ENCODE measurements at regions not wholly inside any gene's neighbourhood (a gene's known extent, or its start where the extent isn't known, plus 50 kb on each side); places are given as distances from the start of the nearest gene placed in this dataset.

DNA sequence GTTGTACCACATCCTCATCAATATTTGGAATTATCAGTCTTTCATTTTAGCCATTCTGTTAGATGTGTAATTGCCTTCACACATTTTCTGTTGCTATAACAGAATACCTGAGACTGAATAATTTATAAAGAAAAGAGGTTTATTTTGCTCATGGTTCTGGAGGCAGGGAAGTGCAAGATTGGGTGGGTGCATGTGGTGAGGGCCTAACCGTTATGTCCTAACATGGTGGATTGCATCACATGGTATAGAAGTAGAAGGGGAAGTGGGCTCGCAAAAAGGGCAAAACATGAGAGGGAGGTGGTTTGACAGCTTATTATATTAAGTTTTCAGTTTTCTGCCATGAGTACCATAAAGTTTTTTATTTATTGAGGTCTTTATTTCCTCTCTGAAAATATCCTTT is 452.0 kb downstream of the ARL4A start:
- Histone ChIP-seq H3K27me3 (ENCODE audit: insufficient read depth, low read length, poor library complexity, severe bottlenecking) (no peaks in the 10 kb centered on the region), H3K27ac (ENCODE audit: low read depth, low read length) (no peak overlapping the region), H3K9me3 (ENCODE audit: low read length) (no peaks in the 10 kb centered on the region), H3K36me3 (ENCODE audit: insufficient read depth, low read length) (no peaks in the 10 kb centered on the region), H3K4me3 (ENCODE audit: low read length) (no peak overlapping the region), H3K4me1 (ENCODE audit: insufficient read depth, low read length) (no peaks in the 10 kb centered on the region)
- DNase-seq = no peak
- peaks cover 0 to 8% (median 4%) of the 10 kb centered on the region in 5 donors for H3K9me3 Mint-ChIP-seq
- H3K4me1 Mint-ChIP-seq = no peaks in the 10 kb centered on the region
- ChIA-PET POLR2A (no interaction called here), CTCF (no interaction called here)
- no peak overlapping the region for H3K27ac Mint-ChIP-seq
- no peak overlapping the region for H3K4me3 Mint-ChIP-seq
- no peaks in the 10 kb centered on the region for H3K36me3 Mint-ChIP-seq
- H3K27me3 Mint-ChIP-seq = peaks cover 0 to 8% of the 10 kb centered on the region in 2 donors

- CTCF ChIA-PET = no interaction called here
- no peak overlapping the region for H3K4me3 Mint-ChIP-seq
- H3K9me3 Mint-ChIP-seq = no peaks in the 10 kb centered on the region
- Histone ChIP-seq H3K36me3 (ENCODE audit: insufficient read depth, low read length) (no peaks in the 10 kb centered on the region), H3K9me3 (ENCODE audit: low read length) (no peaks in the 10 kb centered on the region), H3K4me1 (ENCODE audit: insufficient read depth, low read length) (no peaks in the 10 kb centered on the region), H3K27ac (ENCODE audit: low read depth, low read length) (no peak overlapping the region), H3K4me3 (ENCODE audit: low read length) (no peak overlapping the region), H3K27me3 (ENCODE audit: insufficient read depth, low read length, poor library complexity, severe bottlenecking) (no peaks in the 10 kb centered on the region)
- no peak for DNase-seq
- H3K4me1 Mint-ChIP-seq = no peaks in the 10 kb centered on the region
- H3K36me3 Mint-ChIP-seq = no peaks in the 10 kb centered on the region
- POLR2A ChIA-PET = no interaction called here
- H3K27me3 Mint-ChIP-seq = peaks cover 0 to 2% of the 10 kb centered on the region in 2 donors
- no peak overlapping the region for H3K27ac Mint-ChIP-seq
Measured at GRCh38 chr7:13144673-13145072, 457.2 kb downstream of the ARL4A start.

DNA sequence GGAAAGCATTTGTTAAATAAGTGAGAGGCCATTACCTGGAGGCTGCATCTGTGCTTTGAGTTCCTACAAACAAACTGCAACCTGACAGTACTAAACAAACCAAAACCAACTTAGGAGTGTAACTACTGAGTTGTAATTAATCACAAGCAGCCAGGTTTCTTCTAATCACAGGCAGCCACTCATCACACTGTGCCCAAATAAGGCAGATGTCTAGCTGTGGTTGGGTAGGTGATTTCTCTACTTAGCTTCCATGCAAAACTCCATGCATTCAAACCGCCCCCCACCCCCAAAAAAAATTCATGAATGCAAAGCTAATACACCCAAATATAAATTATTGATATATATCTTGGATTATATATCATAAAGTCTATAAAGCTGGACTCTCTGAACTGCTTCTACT is 461.1 kb downstream of the ARL4A start:
- POLR2A ChIA-PET = no interaction called here
- CTCF ChIA-PET = no interaction called here
- H3K27ac Mint-ChIP-seq = no peak overlapping the region
- Histone ChIP-seq H3K9me3 (ENCODE audit: low read length) (no peaks in the 10 kb centered on the region), H3K36me3 (ENCODE audit: insufficient read depth, low read length) (no peaks in the 10 kb centered on the region), H3K27ac (ENCODE audit: low read depth, low read length) (no peak overlapping the region), H3K4me1 (ENCODE audit: insufficient read depth, low read length) (no peaks in the 10 kb centered on the region), H3K27me3 (ENCODE audit: insufficient read depth, low read length, poor library complexity, severe bottlenecking) (no peaks in the 10 kb centered on the region), H3K4me3 (ENCODE audit: low read length) (no peak overlapping the region)
- no peaks in the 10 kb centered on the region for H3K9me3 Mint-ChIP-seq
- no peak overlapping the region for H3K4me3 Mint-ChIP-seq
- no peak for DNase-seq
- no peaks in the 10 kb centered on the region for H3K27me3 Mint-ChIP-seq
- no peaks in the 10 kb centered on the region for H3K36me3 Mint-ChIP-seq
- peaks cover 0 to 5% (median 5%) of the 10 kb centered on the region in 3 donors for H3K4me1 Mint-ChIP-seq

- H3K4me3 ChIP-seq (ENCODE audit: low read length) = no peak overlapping the region
- no peaks in the 10 kb centered on the region for H3K4me1 ChIP-seq (ENCODE audit: insufficient read depth, low read length)
- no peak overlapping the region for H3K27ac ChIP-seq (ENCODE audit: low read depth, low read length)
- no peaks in the 10 kb centered on the region for H3K9me3 ChIP-seq (ENCODE audit: low read length)
- ChIA-PET POLR2A (no interaction called here), CTCF (no interaction called here)
- no peak overlapping the region for H3K27ac Mint-ChIP-seq
- no peaks in the 10 kb centered on the region for H3K27me3 ChIP-seq (ENCODE audit: insufficient read depth, low read length, poor library complexity, severe bottlenecking)
- no peak for DNase-seq
- no peaks in the 10 kb centered on the region for H3K36me3 ChIP-seq (ENCODE audit: insufficient read depth, low read length)
- no peak overlapping the region for H3K4me3 Mint-ChIP-seq
- H3K36me3 Mint-ChIP-seq = no peaks in the 10 kb centered on the region
- no peaks in the 10 kb centered on the region for H3K9me3 Mint-ChIP-seq
- peaks cover 0 to 2% of the 10 kb centered on the region in 2 donors for H3K27me3 Mint-ChIP-seq
- peaks cover 0 to 7% (median 6%) of the 10 kb centered on the region in 3 donors for H3K4me1 Mint-ChIP-seq
Measured at GRCh38 chr7:13151978-13152377, 464.5 kb downstream of the ARL4A start.

GRCh38 chr7:13152755-13153154 is 465.3 kb downstream of the ARL4A start:
- H3K4me1 ChIP-seq (ENCODE audit: insufficient read depth, low read length) = no peaks in the 10 kb centered on the region
- POLR2A ChIA-PET = no interaction called here
- peaks cover 0 to 2% of the 10 kb centered on the region in 2 donors for H3K27me3 Mint-ChIP-seq
- no peak overlapping the region for H3K4me3 ChIP-seq (ENCODE audit: low read length)
- no peaks in the 10 kb centered on the region for H3K36me3 ChIP-seq (ENCODE audit: insufficient read depth, low read length)
- H3K27ac ChIP-seq (ENCODE audit: low read depth, low read length) = no peak overlapping the region
- no peaks in the 10 kb centered on the region for H3K36me3 Mint-ChIP-seq
- peaks cover 0 to 7% (median 6%) of the 10 kb centered on the region in 3 donors for H3K4me1 Mint-ChIP-seq
- H3K4me3 Mint-ChIP-seq = no peak overlapping the region
- CTCF ChIA-PET = no interaction called here
- H3K27ac Mint-ChIP-seq = no peak overlapping the region
- H3K9me3 Mint-ChIP-seq = no peaks in the 10 kb centered on the region
- H3K9me3 ChIP-seq (ENCODE audit: low read length) = no peaks in the 10 kb centered on the region
- DNase-seq = no peak
- no peaks in the 10 kb centered on the region for H3K27me3 ChIP-seq (ENCODE audit: insufficient read depth, low read length, poor library complexity, severe bottlenecking)

GRCh38 chr7:13153266-13153665 is 465.8 kb downstream of the ARL4A start:
- ChIA-PET CTCF (no interaction called here), POLR2A (no interaction called here)
- Mint-ChIP-seq H3K36me3 (no peaks in the 10 kb centered on the region), H3K4me3 (no peak overlapping the region), H3K27me3 (peaks cover 0 to 2% of the 10 kb centered on the region in 2 donors), H3K4me1 (peaks cover 0 to 7% (median 6%) of the 10 kb centered on the region in 3 donors), H3K9me3 (no peaks in the 10 kb centered on the region), H3K27ac (no peak overlapping the region)
- no peaks in the 10 kb centered on the region for H3K27me3 ChIP-seq (ENCODE audit: insufficient read depth, low read length, poor library complexity, severe bottlenecking)
- no peak overlapping the region for H3K4me3 ChIP-seq (ENCODE audit: low read length)
- no peaks in the 10 kb centered on the region for H3K36me3 ChIP-seq (ENCODE audit: insufficient read depth, low read length)
- no peaks in the 10 kb centered on the region for H3K4me1 ChIP-seq (ENCODE audit: insufficient read depth, low read length)
- H3K9me3 ChIP-seq (ENCODE audit: low read length) = no peaks in the 10 kb centered on the region
- no peak overlapping the region for H3K27ac ChIP-seq (ENCODE audit: low read depth, low read length)
- DNase-seq = no peak

- Mint-ChIP-seq H3K27ac (no peak overlapping the region), H3K9me3 (no peaks in the 10 kb centered on the region), H3K27me3 (peaks cover 0 to 2% of the 10 kb centered on the region in 2 donors), H3K4me1 (peaks cover 0 to 7% (median 6%) of the 10 kb centered on the region in 3 donors), H3K4me3 (no peak overlapping the region), H3K36me3 (no peaks in the 10 kb centered on the region)
- H3K4me3 ChIP-seq (ENCODE audit: low read length) = no peak overlapping the region
- no peaks in the 10 kb centered on the region for H3K27me3 ChIP-seq (ENCODE audit: insufficient read depth, low read length, poor library complexity, severe bottlenecking)
- ChIA-PET POLR2A (no interaction called here), CTCF (no interaction called here)
- H3K4me1 ChIP-seq (ENCODE audit: insufficient read depth, low read length) = no peaks in the 10 kb centered on the region
- H3K27ac ChIP-seq (ENCODE audit: low read depth, low read length) = no peak overlapping the region
- no peaks in the 10 kb centered on the region for H3K36me3 ChIP-seq (ENCODE audit: insufficient read depth, low read length)
- no peak for DNase-seq
- no peaks in the 10 kb centered on the region for H3K9me3 ChIP-seq (ENCODE audit: low read length)
Measured at GRCh38 chr7:13153742-13154141, 466.3 kb downstream of the ARL4A start.

DNA sequence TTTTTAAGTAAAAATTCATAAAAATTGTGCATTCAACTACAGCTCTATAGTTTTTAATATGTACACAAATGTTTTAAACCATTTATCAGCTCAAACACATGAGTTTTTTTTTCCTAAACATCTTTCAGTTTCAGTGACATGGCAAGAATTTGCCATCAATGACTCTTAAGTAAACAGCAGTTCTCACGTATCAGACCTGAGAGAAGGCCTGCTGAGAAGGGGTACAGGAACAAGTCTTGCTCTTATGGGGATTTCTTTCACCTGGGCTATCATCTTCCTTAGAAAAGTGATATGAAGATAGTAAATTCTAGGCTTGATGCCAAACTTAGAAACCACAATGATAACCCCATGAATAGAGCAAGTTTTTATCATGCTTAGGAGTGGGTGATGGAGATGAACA is 467.8 kb downstream of the ARL4A start:
- H3K4me3 ChIP-seq (ENCODE audit: low read length) = no peak overlapping the region
- no peaks in the 10 kb centered on the region for H3K9me3 ChIP-seq (ENCODE audit: low read length)
- no peak for DNase-seq
- H3K27ac Mint-ChIP-seq = no peak overlapping the region
- H3K36me3 ChIP-seq (ENCODE audit: insufficient read depth, low read length) = no peaks in the 10 kb centered on the region
- H3K27ac ChIP-seq (ENCODE audit: low read depth, low read length) = no peak overlapping the region
- POLR2A ChIA-PET = no interaction called here
- H3K27me3 ChIP-seq (ENCODE audit: insufficient read depth, low read length, poor library complexity, severe bottlenecking) = no peaks in the 10 kb centered on the region
- no peaks in the 10 kb centered on the region for H3K36me3 Mint-ChIP-seq
- H3K4me3 Mint-ChIP-seq = no peak overlapping the region
- CTCF ChIA-PET = interaction anchor here (0.7 kb wide), 1 partner anchor 20 kb away, joined by 3 read pairs; no protein-coding TSS in a partner anchor
- no peaks in the 10 kb centered on the region for H3K9me3 Mint-ChIP-seq
- H3K4me1 Mint-ChIP-seq = peaks cover 0 to 7% (median 6%) of the 10 kb centered on the region in 3 donors
- no peaks in the 10 kb centered on the region for H3K4me1 ChIP-seq (ENCODE audit: insufficient read depth, low read length)
- H3K27me3 Mint-ChIP-seq = peaks cover 0 to 2% of the 10 kb centered on the region in 2 donors

DNA sequence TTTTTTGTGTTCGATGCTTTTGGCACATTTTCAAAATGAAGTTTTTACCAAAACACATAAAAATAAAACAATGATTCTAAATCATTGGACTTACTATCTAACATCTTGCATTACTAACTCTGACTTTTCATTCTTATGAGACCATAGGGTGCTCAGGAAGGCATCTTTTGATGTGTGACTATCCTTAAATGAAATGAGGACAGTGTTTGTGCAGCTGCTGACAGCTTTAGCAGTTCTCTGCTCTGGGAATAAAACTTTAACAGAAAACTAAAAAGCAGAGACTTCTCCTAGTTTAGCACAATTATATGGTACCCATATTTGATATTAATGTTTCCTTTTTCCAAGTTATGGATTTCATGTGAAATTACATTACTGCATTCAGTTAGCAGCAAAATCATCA is 471.6 kb downstream of the ARL4A start:
- POLR2A ChIA-PET = no interaction called here
- no peak overlapping the region for H3K27ac ChIP-seq (ENCODE audit: low read depth, low read length)
- Mint-ChIP-seq H3K27ac (no peak overlapping the region), H3K4me3 (no peak overlapping the region), H3K36me3 (no peaks in the 10 kb centered on the region), H3K9me3 (no peaks in the 10 kb centered on the region), H3K27me3 (peaks cover 2 to 4% of the 10 kb centered on the region in 2 donors), H3K4me1 (no peaks in the 10 kb centered on the region)
- H3K9me3 ChIP-seq (ENCODE audit: low read length) = no peaks in the 10 kb centered on the region
- no peaks in the 10 kb centered on the region for H3K27me3 ChIP-seq (ENCODE audit: insufficient read depth, low read length, poor library complexity, severe bottlenecking)
- DNase-seq = no peak
- no peak overlapping the region for H3K4me3 ChIP-seq (ENCODE audit: low read length)
- CTCF ChIA-PET = no interaction called here
- no peaks in the 10 kb centered on the region for H3K4me1 ChIP-seq (ENCODE audit: insufficient read depth, low read length)
- no peaks in the 10 kb centered on the region for H3K36me3 ChIP-seq (ENCODE audit: insufficient read depth, low read length)

Data from CD8-positive, alpha-beta memory T cell (primary cell).